Ovary (tissue), 7 donors: ENCODE measurements at regions not wholly inside any gene's neighbourhood (a gene's known extent, or its start where the extent isn't known, plus 50 kb on each side); places are given as distances from the start of the nearest gene placed in this dataset.

Experiments
- DNase-seq, 5 donors: peaks; one replicate each; pipeline ENCODE4 v3.0.0-alpha.2; 2019 to 2020
- H3K27ac ChIP-seq, 2 donors: fragments of 200-600 bp; one replicate each; pipeline versions ENCODE4 v1.5.1 to v1.8.0; 2019 to 2022
- H3K27me3 ChIP-seq: fragments of 200-600 bp; one replicate; pipeline ENCODE4 v1.8.0; 2022
- H3K36me3 ChIP-seq: fragments of 200-600 bp; sonication (generic); one replicate; pipeline ENCODE4 v1.5.1; 2019
- H3K4me1 ChIP-seq: one replicate; pipeline ENCODE4 v1.8.1; 2013; ENCODE audit warnings: mild to moderate bottlenecking, moderate library complexity; ENCODE audit not compliant: insufficient read depth
- H3K4me3 ChIP-seq: fragments of 200-600 bp; sonication (generic); one replicate; pipeline ENCODE4 v1.5.1; 2017
- H3K9me3 ChIP-seq, 2 donors: fragments of 200-600 bp in 1 of 2; sonication (generic) in 1 of 2; one replicate each; pipeline versions ENCODE4 v1.5.1 to v1.8.1; 2013 to 2019; ENCODE audit warnings: mild to moderate bottlenecking in 1 of 2, moderate library complexity in 1 of 2
- EP300 ChIP-seq: sonication (generic); formaldehyde crosslinking; IDR thresholded peaks from one replicate; pipeline ENCODE4 v1.6.1; 2017; ENCODE audit warnings: antibody characterized with exemption
- POLR2A ChIP-seq: fragments of 450-650 bp; IDR thresholded peaks from one replicate; pipeline ENCODE4 v1.6.1; 2017; ENCODE audit warnings: antibody characterized with exemption, mild to moderate bottlenecking, moderate library complexity
- WGBS, 3 donors: extraction: QIAGEN DNeasy Blood & Tissue Kit in 1 of 3; methylation state at CpG; one replicate each; pipeline versions ENCODE4 v1.1.5 to v1.1.7; 2013 to 2017; 5-methylcytosine and 5-hydroxymethylcytosine counted together
- intact Hi-C, 4 donors: fragments of 100-400 bp; cut with DNase I; formaldehyde crosslinking; loops; one replicate each; pipeline versions ENCODE4 v1.11.0 to v1.15.1; 2022 to 2023
- TF ChIP-seq, protein P1 (sequence below), 3 donors: fragments of 450-650 bp in 2 of 3; fragments of 200-600 bp in 1 of 3; IDR thresholded peaks; one replicate each; pipeline versions ENCODE4 v1.5.1 to v1.8.0; 2016 to 2022; ENCODE audit warnings: antibody characterized with exemption in 3 of 3, mild to moderate bottlenecking in 1 of 3
- donor health status: DM: no; HTN: no; CAD: no; lungs with moderate emphysema.
- donor health status: DM: no; HTN: no; CAD: no.
- donor health status: Bipolar disorder and iron deficiency.
- donor health status: DM: no; HTN: no; CAD: no.
- donor health status: DM: yes; HTN: yes; CAD: no.

GRCh38 chr1:88265606-88266005, 418.5 kb upstream of the PKN2 start:
- Histone ChIP-seq H3K4me1 (no peaks in the 10 kb centered on the region), H3K27ac (no peak overlapping the region), H3K36me3 (no peaks in the 10 kb centered on the region), H3K4me3 (no peak overlapping the region), H3K9me3 (no peaks in the 10 kb centered on the region), H3K27me3 (no peaks in the 10 kb centered on the region)
- intact Hi-C loops: no loop called here
- no peak for DNase-seq
- TF ChIP-seq POLR2A (no peak), EP300 (no peak)
- TF ChIP-seq, protein P1, sequence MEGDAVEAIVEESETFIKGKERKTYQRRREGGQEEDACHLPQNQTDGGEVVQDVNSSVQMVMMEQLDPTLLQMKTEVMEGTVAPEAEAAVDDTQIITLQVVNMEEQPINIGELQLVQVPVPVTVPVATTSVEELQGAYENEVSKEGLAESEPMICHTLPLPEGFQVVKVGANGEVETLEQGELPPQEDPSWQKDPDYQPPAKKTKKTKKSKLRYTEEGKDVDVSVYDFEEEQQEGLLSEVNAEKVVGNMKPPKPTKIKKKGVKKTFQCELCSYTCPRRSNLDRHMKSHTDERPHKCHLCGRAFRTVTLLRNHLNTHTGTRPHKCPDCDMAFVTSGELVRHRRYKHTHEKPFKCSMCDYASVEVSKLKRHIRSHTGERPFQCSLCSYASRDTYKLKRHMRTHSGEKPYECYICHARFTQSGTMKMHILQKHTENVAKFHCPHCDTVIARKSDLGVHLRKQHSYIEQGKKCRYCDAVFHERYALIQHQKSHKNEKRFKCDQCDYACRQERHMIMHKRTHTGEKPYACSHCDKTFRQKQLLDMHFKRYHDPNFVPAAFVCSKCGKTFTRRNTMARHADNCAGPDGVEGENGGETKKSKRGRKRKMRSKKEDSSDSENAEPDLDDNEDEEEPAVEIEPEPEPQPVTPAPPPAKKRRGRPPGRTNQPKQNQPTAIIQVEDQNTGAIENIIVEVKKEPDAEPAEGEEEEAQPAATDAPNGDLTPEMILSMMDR (IDR thresholded peaks at IDR 0.05): no peak
- 30 to 41% (median 36%) methylated on average over 1 of the region's 1 CpG for WGBS, 3 donors

GRCh38 chr1:88266051-88266450, 418.0 kb upstream of the PKN2 start:
- Histone ChIP-seq H3K27me3 (no peaks in the 10 kb centered on the region), H3K36me3 (no peaks in the 10 kb centered on the region), H3K4me3 (no peak overlapping the region), H3K27ac (no peak overlapping the region), H3K9me3 (no peaks in the 10 kb centered on the region), H3K4me1 (no peaks in the 10 kb centered on the region)
- WGBS, 3 donors: 84 to 90% (median 89%) methylated on average over 1 of the region's 1 CpG
- no peak for TF ChIP-seq POLR2A
- TF ChIP-seq, protein P1 (IDR thresholded peaks at IDR 0.05): no peak
- TF ChIP-seq EP300: no peak
- intact Hi-C loops: no loop called here
- no peak for DNase-seq

- no peak for DNase-seq
- no peaks in the 10 kb centered on the region for H3K4me1 ChIP-seq
- no peak for TF ChIP-seq EP300
- TF ChIP-seq, protein P1 (IDR thresholded peaks at IDR 0.05): no peak
- TF ChIP-seq POLR2A: no peak
- no peaks in the 10 kb centered on the region for H3K9me3 ChIP-seq
- H3K36me3 ChIP-seq: no peaks in the 10 kb centered on the region
- 92 to 97% (median 94%) methylated on average over 5 of the region's 5 CpGs for WGBS, 3 donors
- H3K27me3 ChIP-seq: no peaks in the 10 kb centered on the region
- no peak overlapping the region for H3K4me3 ChIP-seq
- intact Hi-C loops: no loop called here
- H3K27ac ChIP-seq: no peak overlapping the region
Observed at GRCh38 chr1:88272216-88272615, 411.9 kb upstream of the PKN2 start.

DNA sequence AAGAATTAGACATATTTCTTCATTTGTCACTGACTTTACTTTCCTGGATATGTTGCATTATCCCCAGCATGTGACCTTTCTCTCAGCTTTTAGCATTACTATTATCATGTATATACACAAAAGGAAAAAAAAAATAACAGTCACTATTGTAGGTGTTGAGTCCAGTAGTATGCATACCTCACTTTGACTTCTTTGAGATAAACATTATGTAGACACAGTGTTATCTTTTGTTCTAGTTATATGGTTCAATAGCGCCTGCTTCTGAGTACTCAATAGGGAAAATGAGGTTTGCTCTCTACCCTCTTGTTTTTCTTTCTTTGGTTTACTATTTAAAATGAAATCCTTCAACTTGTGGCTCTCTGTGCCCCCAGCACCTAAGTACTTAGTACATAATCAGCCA, 409.6 kb upstream of the PKN2 start:
- intact Hi-C loops: no loop called here

More for the DNA sequence above, 409.6 kb upstream of the PKN2 start:
- Histone ChIP-seq H3K27ac (no peak overlapping the region), H3K27me3 (no peaks in the 10 kb centered on the region), H3K4me3 (no peak overlapping the region), H3K36me3 (no peaks in the 10 kb centered on the region), H3K4me1 (no peaks in the 10 kb centered on the region), H3K9me3 (no peaks in the 10 kb centered on the region)
- WGBS, 3 donors: 93 to 97% (median 97%) methylated on average over 1 of the region's 1 CpG
- DNase-seq: no peak
- no peak for TF ChIP-seq POLR2A
- TF ChIP-seq, protein P1 (IDR thresholded peaks at IDR 0.05): no peak
- no peak for TF ChIP-seq EP300
